Superior temporal gyrus (tissue), 1 donor: ENCODE measurements at regions not wholly inside any gene's neighbourhood (a gene's known extent, or its start where the extent isn't known, plus 50 kb on each side); places are given as distances from the start of the nearest gene placed in this dataset.
"Not testable (repeated sequence)": the region's sequence is repeated elsewhere in the genome, so short reads cannot be mapped to it uniquely, and the experiment has no call there.

ENCODE experiments used
- DNase-seq: peaks from one replicate; pipeline ENCODE4 v3.0.0-alpha.2; 2016; ENCODE audit errors: extremely low spot score

DNA sequence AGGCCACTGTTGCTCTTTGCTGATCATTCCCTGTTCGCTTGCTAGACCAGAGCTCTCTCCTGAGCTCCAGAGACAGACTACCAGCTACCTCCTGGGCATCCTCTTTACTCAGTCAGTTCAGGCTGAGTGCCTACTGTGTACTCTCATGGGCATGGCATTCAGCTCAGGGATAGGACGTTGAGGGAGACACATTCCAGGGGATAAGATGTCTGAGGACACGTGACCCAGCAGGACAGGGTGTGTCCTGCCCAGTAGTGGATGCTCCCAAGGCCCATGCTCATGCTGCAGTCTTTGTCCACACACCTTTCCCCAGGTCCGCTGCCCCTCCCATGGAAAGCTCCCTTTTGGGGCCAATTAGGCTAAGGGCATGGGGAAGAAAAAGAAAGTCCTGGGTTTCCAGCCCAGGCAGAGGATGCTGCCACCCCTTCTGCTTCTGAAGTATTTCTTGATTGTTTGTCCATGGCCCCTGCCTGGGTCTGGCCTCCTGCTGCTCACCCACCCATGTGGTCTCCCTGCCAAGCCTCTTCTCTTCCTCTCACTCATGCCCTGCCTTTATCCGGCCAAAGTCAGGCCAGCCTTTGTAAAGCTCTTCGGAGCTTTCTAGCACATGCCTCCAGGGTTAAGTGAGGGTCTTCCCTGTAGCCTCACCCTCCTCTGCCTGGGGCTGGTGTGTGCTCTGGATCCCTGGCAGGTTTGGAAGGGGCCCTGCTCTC, 60.5 kb upstream of the PITX1 start:
- DNase-seq = no peak

DNA sequence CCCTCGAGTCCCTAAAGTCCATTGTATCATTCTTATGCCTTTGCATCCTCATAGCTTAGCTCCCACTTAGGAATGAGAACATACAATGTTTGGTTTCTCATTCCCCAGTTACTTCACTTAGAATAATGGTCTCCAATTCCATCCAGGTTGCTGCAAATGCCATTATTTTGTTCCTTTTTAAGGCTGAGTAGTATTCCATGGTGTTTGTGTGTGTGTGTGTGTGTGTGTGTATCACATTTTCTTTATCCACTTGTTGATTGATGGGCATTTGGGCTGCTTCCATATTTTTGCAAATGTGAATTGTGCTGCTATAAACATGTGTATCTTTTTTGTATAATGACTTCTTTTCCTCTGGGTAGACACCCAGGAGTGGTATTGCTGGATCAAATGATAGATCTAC, 59.5 kb upstream of the PITX1 start:
- DNase-seq = not testable (repeated sequence)

DNA sequence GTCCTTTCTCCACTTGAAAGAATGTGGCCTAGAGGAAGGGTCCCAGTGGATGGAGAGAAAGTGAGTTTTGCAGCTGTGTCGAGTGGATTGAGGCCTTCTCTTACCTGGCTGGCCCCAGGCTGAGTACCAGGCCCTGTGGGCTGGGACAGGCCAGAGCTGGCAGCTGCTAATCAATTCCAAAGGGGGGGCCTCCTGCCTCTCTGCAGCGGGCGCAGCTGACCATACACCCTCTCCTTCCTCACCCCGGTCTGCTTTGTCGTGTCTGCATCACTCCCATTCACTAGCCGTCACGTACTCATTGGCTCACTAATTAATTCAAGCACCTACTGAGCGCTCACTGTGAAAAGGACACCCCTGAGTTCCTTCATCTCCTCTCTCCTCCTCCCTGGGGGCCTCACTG, 58.4 kb upstream of the PITX1 start:
- no peak for DNase-seq

DNA sequence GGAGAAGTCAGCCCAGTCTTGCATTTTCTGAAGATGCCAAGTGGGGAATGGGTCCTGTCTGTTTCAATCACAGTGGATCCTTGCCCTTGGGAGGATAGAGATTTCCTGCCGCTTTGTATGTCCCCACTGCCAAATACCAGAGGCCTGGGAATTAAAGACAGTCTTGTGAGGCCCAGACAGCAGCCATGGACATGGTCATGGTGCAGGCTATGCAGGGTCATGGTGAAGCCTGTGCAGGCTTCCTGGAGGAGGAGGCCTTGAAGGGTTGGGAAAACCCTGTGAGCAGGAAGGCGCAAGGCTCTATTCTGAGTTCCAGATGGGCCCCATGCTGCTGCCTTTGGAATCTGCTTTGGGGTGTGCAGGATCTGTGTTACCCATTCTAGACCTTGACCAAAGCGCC, 57.3 kb upstream of the PITX1 start:
- DNase-seq = no peak

DNA sequence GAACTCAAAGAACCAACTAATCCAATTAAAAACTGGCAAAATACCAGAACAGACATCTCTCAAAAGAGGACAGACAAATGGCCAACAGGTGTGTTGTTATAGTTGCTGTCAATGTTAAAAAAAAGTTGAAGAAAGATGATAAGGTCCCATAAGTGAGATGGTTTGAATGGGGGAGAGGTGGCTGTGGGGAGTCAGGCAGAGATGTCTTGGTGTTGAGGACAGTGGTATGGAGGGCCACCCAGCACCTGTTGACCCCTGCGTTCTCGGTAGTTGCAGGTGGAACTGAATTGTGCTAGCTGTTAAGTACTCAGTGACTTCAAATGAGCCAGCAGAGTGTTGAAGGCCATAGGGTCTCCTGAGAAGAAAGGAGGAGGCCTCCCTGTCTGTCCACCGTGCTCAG, 55.9 kb upstream of the PITX1 start:
- no peak for DNase-seq

DNA sequence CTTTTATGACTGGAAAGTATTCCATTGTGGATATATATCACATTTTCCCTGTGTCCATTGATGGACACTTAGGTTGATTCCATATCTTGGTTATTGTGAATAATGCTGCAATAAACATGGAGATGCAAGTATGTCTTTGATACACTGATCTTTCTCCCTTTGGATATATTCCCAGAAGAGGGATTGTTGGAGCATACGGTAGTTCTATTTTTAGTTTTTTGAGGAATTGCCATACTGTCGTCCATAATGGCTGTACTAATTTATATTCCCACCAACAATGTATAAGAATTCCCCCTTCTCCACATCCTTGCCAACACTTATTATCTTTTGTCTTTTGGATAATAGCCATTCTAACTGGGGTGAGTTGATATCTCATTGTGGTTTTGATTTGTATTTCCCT, 54.9 kb upstream of the PITX1 start:
- DNase-seq = no peak

DNA sequence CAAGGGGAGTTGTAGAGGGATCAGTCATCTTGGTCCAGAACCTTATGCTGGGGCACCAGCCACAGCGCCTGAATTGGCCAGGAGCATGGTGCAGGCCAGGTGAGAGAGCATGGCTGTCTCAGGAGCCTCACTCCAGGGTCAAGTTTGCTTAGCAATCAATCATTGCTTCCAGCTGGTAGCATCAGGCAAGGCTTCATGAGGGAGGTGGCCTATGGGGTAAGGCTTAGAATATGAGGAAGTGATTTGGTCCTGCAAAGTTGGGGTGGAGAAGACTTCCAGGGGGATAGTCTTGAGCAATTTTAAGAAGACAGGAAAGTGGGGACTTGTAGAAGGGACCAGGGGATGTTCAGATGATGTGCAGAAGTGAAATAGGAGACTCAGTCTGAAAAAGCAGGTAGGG, 53.9 kb upstream of the PITX1 start:
- DNase-seq = no peak

DNA sequence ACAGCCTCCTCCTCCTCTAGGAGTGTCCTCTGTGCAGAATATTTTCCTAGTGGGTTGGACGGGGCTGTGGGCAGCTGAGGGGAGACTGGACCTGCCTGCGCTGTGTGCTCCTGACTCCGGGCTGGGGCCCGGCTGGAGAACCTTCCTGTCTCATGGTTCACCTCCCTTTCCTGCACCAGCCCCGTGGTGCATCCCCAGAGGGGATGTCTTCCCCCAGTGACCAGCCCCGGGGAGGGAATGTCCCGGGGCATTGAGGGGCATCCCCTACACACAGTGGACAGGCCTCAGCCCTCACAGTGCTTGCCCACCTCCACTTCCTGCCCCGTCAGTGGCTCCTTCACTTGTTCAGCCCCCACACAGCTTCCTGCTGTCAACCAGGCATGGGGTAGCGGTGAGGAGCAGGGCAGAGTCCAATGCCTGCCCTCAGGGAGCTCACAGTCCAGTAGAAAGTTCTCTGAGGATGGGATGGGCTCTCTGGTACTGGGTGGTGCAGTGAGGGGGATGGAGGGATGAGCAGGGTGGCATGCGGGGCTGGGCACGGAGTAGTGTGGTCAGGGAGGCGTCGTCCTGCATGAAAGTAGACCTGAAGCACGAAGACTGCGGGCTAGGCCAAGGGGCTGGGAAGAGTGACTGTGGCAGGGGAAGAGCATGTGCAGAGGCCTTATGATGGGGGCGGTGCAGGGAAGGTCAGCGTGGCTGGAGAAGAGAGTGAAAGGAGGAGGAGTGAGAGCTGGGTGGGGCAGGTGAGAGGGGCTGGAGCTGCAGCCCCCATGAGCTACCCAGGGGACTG, 52.1 kb upstream of the PITX1 start:
- no peak for DNase-seq

DNA sequence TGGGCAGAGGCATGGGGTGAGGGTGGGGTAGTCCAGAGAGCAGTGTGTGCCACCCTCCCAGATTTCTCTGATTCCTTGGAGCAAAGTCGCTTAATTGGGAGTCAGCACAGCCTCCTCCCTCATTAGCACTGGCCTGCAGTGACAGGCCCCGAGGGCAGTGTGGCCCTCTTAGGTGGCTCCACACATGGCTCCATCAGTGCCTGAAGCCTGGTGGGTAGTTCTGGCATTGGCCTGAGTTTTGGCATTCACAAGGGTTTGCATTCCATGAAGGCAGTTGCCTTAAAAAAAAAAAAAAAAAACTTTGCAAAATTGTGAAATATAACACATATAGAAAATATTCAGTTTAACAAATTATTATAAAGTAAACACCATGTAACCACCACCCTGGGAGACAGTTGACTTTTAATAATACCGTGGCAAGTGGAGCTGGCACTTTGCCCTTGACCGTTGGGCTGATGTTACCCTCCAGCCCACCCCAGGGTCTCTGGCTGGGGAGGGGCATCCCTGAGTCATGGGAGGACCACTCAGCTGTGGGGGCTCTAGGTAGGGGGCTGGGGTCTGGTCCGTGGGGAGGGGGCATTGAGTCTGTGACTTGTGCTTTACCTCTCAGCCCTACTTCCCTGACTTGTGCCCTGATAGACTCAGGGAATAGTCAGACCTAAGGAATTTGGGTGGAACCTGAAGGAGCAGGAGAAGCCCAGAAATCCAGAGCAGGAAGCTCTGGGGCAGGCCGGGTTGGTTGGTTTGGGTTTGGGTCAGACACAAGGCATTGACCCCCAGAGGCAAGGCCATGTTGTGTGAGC, 51.3 kb upstream of the PITX1 start:
- DNase-seq = no peak
